ENCODE measurements at regions not wholly inside any gene's neighbourhood (a gene's known extent, or its start where the extent isn't known, plus 50 kb on each side); places are given as distances from the start of the nearest gene placed in this dataset.

DNA sequence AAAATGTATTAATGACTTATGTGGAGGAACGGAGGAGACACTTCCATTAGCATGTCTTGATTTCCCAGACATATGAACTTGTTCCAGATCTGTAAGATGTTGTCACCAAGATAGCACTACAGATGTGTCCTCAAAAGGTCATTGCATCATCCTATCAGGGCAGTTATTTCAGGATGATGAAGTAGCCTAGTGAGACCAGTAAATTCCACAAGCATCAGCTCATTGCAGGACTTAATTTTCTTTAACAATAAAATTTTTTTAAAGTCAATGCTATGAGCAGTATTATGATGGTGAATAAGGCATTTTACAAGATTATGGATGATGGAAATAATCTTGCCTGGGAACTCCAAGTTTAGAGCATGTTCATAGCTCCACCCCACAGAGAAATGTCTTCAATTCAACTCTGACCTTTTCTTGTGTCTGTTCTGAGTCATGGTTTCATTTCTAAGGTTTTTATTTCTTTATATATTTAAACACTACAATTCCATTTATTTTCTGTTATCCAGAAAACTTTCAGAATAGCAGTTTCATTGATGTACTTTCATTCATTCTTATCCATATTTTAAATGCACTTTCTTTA, 1203.3 kb upstream of the CELF2 start:
- H3K27me3 ChIP-seq (ENCODE audit: control insufficient read depth in 1 of 2, insufficient read depth in 2 of 2, low read length in 2 of 2): no peaks in the 10 kb centered on the region
- Mint-ChIP-seq H3K36me3 (ENCODE audit: low read depth) (no peaks in the 10 kb centered on the region), H3K4me3 (no peak overlapping the region), H3K9me3 (peaks cover 4% of the 10 kb centered on the region), H3K27me3 (peaks cover 4% of the 10 kb centered on the region), H3K4me1 (ENCODE audit: low read depth) (no peaks in the 10 kb centered on the region), H3K27ac (no peak overlapping the region)
- H3K27ac ChIP-seq (ENCODE audit: low read depth in 1 of 2, low read length in 2 of 2): no peak overlapping the region
- H3K4me1 ChIP-seq (ENCODE audit: insufficient read depth, low read length): no peaks in the 10 kb centered on the region
- H3K9me3 ChIP-seq (ENCODE audit: control insufficient read depth in 1 of 2, insufficient read depth in 1 of 2, low read length in 2 of 2): peaks cover 0 to 5% of the 10 kb centered on the region in 2 experiments
- H3K36me3 ChIP-seq (ENCODE audit: insufficient read depth, low read length): no peaks in the 10 kb centered on the region
- intact Hi-C loops (cut with DNase I, micrococcal nuclease): no loop called here
- ChIA-PET POLR2A (no interaction called here), CTCF (no interaction called here)
- ATAC-seq (ENCODE audit: poor library complexity) (no peak), DNase-seq (no peak)
- TF ChIP-seq, protein P1, sequence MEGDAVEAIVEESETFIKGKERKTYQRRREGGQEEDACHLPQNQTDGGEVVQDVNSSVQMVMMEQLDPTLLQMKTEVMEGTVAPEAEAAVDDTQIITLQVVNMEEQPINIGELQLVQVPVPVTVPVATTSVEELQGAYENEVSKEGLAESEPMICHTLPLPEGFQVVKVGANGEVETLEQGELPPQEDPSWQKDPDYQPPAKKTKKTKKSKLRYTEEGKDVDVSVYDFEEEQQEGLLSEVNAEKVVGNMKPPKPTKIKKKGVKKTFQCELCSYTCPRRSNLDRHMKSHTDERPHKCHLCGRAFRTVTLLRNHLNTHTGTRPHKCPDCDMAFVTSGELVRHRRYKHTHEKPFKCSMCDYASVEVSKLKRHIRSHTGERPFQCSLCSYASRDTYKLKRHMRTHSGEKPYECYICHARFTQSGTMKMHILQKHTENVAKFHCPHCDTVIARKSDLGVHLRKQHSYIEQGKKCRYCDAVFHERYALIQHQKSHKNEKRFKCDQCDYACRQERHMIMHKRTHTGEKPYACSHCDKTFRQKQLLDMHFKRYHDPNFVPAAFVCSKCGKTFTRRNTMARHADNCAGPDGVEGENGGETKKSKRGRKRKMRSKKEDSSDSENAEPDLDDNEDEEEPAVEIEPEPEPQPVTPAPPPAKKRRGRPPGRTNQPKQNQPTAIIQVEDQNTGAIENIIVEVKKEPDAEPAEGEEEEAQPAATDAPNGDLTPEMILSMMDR (IDR thresholded peaks at IDR 0.05): no peak
- H3K4me3 ChIP-seq (ENCODE audit: low read length): no peak overlapping the region

DNA sequence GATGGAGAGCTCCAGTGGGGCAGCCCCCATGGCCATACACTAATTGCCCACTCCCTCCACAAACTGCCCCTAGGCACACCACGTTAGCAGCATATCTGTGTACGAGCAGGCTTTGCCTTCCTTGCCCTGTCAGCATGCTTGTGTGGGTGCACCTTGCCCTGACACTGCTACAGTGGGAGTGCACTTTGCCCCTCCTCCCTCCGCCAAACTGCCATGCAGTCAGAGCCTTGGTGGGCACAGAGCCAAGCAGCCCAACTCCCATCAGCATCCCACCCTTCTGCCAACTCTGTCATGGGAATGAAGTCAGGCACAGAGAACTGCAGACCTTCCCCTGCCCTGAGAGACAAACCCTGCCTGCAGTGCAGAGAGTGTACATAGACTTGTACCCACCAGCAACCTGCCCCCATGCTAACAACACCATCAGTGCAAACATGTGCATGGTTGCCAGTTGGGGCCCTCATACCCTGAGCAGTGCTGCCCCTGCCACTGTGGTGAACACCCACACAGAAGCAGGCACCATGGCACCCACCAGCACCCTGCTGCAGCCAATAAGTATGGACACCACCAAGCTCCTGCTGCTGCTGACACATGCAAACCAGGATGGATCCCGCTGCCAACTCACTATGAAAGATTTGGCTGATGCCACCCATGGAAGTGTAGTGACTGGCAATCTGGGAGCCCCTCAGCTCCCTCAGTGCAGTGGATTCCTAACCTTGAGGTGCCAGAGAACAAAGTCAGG, 1197.7 kb upstream of the CELF2 start:
- Mint-ChIP-seq H3K4me1 (ENCODE audit: low read depth) (no peaks in the 10 kb centered on the region), H3K27me3 (peaks cover 13% of the 10 kb centered on the region), H3K9me3 (peaks cover 4% of the 10 kb centered on the region), H3K4me3 (no peak overlapping the region), H3K36me3 (ENCODE audit: low read depth) (no peaks in the 10 kb centered on the region), H3K27ac (no peak overlapping the region)
- CTCF ChIA-PET: no interaction called here
- Histone ChIP-seq H3K4me1 (ENCODE audit: insufficient read depth, low read length) (no peaks in the 10 kb centered on the region), H3K9me3 (ENCODE audit: control insufficient read depth in 1 of 2, insufficient read depth in 1 of 2, low read length in 2 of 2) (peaks cover 0 to 13% of the 10 kb centered on the region in 2 experiments), H3K27ac (ENCODE audit: low read depth in 1 of 2, low read length in 2 of 2) (no peak overlapping the region), H3K27me3 (ENCODE audit: control insufficient read depth in 1 of 2, insufficient read depth in 2 of 2, low read length in 2 of 2) (no peaks in the 10 kb centered on the region), H3K36me3 (ENCODE audit: insufficient read depth, low read length) (no peaks in the 10 kb centered on the region), H3K4me3 (ENCODE audit: low read length) (no peak overlapping the region)
- DNase-seq (no peak), ATAC-seq (ENCODE audit: poor library complexity) (no peak)
- POLR2A ChIA-PET: no interaction called here
- intact Hi-C loops (cut with DNase I, micrococcal nuclease): no loop called here
- TF ChIP-seq, protein P1 (IDR thresholded peaks at IDR 0.05): no peak

- Mint-ChIP-seq H3K27me3 (peaks cover 13% of the 10 kb centered on the region), H3K4me3 (no peak overlapping the region), H3K9me3 (no peaks in the 10 kb centered on the region), H3K36me3 (ENCODE audit: low read depth) (no peaks in the 10 kb centered on the region), H3K27ac (no peak overlapping the region), H3K4me1 (ENCODE audit: low read depth) (no peaks in the 10 kb centered on the region)
- Histone ChIP-seq H3K4me1 (ENCODE audit: insufficient read depth, low read length) (no peaks in the 10 kb centered on the region), H3K36me3 (ENCODE audit: insufficient read depth, low read length) (no peaks in the 10 kb centered on the region), H3K27ac (ENCODE audit: low read depth in 1 of 2, low read length in 2 of 2) (no peak overlapping the region), H3K4me3 (ENCODE audit: low read length) (no peak overlapping the region), H3K27me3 (ENCODE audit: control insufficient read depth in 1 of 2, insufficient read depth in 2 of 2, low read length in 2 of 2) (no peaks in the 10 kb centered on the region), H3K9me3 (ENCODE audit: control insufficient read depth in 1 of 2, insufficient read depth in 1 of 2, low read length in 2 of 2) (peaks cover 0 to 13% of the 10 kb centered on the region in 2 experiments)
- CTCF ChIA-PET: no interaction called here
- intact Hi-C loops (cut with DNase I, micrococcal nuclease): no loop called here
- POLR2A ChIA-PET: no interaction called here
- TF ChIP-seq, protein P1 (IDR thresholded peaks at IDR 0.05): no peak
- DNase-seq: no peak
- no peak for ATAC-seq (ENCODE audit: poor library complexity)
These were observed 1194.3 kb upstream of the CELF2 start for GRCh38 chr10:9823268-9823930.

All from CD4-positive, alpha-beta T cell (primary cell).